GM18511 (cell line): ENCODE measurements at regions not wholly inside any gene's neighbourhood (a gene's known extent, or its start where the extent isn't known, plus 50 kb on each side); places are given as distances from the start of the nearest gene placed in this dataset.

Experiments
- ATAC-seq: cut with Tn5 transposase; IDR thresholded peaks from one replicate; pipeline ENCODE4 v1.9.1; 2021; ENCODE audit warnings: mild to moderate bottlenecking, moderate library complexity; ENCODE audit not compliant: unreplicated experiment

DNA sequence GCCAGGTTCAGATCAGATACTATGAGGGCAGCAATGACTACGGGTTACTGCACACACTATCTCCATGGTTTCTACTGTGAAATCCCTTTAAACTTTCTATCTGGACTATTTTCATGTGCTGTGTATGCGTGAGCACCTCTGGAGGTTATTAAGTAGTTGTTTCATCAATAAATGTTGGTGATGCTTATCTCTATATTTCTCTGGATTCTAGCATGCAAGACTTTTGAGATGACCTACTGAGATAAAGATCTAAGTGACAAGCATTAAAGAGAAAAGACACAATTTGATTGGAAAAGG is 194.0 kb downstream of the NRIP1 start:
- peak; percentile 26 for ATAC-seq

DNA sequence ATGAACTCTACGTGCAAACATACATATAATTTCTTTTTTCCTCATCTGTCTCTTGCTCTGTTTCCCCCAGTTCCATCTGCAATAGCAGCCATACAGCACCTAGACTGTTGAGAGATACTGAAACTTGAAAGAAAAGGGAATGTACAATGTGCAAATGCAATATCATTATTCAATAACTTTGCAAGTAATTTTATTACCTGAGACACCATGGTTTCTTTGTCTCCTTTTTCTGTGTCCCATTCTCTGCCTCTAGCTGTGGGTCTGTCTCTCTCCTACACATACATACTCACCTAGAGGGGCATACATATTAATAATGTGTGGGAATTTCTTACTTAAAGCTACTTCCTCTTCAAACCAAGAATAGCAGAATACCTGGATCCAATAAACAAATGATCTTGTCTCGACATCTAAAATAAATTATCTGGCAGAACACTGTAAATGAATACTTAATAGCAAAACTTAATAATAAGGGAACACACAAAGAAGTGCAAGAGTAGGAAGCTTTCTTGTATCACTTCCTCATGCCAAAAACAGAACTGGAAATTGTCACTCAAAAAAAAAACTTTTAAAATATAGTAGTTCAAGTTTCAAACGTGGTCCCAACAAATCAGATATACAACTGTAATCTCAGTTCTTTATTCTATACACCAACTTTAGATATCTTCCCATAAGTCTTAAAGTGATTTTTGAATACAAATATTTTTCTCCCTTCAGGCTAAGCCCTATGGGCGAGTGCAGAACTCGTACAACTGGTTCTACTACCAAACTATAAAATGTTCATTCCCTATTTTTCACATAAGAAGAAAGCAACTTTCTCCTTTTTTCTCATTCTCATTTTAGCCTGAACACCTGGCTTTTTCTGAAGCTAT is 194.6 kb downstream of the NRIP1 start:
- ATAC-seq = peak; percentile 78

DNA sequence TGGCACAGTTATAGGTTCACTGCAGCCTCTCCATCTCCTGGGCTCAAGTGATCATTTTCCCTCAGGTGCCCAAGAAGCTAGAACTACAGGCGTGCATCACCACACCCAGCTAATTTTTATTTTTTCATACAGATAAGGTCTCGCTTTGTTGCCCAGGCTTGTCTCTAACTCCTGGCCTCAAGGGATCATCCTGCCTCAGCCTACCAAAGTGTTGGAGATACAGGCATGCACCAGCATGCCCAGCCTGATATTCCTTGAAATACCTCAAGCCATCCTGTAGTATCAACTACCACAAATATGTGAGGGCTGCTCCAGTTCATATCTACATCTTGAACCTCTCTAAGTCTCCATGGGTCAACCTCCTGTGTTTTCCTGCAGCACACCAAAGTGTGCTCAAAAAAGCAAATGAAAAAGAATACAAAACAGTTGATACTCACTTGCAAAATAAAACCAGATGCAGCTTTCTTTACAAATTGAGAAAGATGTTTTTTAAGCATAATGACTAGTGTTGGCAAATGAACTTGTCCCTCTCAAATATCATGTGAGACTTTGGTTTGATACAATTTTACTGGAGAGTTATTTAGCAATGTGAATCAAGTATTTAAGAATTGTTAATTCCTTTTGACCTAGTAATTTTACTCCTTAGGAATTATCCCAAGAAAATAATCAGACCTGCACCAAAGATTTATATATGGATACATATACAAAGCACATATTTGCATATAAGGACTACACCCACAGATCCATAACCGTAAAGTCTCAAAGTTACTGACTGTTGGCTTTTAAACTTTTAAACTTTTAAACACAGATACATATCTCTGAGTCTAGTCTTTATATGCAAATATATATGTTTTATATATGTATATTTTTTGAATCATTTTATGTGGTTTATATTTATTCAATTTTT is 197.7 kb downstream of the NRIP1 start:
- no peak for ATAC-seq

DNA sequence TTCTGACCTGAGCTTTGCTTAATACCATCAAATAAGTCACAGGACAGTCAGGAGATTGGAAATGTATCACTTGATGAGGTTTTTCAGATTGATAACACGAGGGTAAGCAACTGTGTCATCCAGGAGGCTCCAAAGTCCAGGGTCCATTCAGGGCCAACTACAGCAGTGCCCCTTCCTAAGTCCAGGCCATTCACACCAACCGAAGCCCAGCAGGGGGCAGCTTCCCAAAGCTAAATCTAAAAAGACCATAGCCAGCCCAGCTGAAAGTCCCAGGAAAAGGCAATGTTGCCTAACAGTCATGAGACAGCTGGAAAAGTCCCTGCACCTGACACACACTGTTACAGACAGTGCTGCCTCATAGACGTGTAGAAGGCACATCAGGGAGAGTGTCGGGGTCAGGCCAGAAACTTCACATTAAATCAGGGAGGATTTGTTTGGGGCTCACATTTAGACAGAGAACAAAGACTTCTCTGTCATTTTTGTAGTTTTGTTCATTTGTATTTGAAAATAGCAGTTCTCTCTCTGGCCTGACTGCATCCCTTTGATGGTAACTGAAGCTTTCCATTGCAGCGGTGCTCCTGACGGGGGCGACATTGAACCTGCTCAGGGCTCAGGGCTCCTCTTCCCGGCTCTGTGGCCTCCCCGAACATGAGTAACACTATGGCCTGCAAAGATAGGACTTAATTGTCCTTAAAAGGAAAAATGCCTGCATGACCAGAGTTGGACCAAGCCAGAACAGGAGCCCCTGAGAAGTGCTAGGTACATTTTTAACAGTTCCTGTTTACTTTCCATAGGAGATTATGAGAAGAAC is 200.4 kb downstream of the NRIP1 start:
- ATAC-seq = peak; percentile 80

DNA sequence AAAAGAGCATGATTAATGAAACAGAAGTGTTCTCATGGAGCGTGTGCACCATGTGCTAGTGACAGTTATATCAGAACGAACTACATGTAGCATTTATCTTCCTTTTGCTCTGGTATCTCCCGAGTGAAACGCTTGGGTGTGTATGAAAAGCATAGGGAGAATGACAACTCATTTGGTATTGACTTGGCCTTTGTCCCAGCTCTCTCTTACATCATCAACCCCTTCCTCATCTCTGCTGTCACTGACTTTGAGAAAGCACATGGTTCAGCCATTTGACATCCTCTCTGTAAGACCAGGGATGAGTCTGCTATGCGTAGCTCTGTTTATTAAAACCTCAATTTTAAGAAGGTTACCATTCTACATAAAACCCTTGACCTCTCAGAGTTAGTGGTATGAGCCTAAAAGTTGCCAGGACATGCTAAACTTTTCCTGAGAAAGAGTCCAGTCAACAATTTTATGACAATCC is 201.0 kb downstream of the NRIP1 start:
- ATAC-seq = no peak

DNA sequence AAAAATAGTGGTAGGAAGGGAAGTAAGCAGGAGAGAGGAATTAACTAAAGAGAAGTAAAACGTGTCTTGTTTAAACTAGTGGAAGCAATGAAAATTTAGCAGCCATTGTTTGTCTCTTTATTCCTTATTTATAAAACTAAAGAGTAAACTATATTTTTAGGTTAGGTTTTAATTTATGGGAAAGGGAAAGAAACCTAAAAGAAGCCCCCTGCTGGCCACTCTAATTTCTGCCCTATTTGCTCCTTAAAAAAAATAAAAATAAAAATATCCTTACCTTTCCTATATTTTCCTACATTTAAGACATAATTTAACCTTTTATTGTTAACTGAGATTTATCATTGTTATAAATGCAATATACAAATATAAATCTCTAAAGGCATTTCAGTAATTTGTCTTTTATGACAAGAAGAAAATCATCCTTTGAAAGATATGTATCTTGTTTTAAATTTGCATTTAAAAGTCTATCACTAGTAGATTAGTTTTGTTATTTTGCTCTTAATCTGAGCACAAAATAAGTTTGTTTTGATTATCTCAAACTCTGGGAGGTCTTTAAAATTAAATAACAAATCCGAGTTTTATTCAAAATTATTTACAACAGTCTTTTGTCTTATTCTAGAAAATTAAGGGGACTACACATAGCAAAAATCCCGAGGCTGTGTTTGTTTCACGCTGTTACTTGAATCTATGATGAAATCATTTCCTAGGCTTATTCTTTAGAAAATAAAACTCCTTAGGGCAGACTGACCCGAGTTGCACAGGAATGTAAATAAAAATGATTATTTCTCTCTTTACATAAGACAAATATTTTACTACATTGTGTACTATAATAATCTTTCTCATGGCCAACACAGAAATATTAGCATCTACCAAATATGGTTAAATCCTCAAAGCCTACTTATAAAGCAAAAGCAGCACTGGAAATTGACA is 201.7 kb downstream of the NRIP1 start:
- ATAC-seq = no peak

DNA sequence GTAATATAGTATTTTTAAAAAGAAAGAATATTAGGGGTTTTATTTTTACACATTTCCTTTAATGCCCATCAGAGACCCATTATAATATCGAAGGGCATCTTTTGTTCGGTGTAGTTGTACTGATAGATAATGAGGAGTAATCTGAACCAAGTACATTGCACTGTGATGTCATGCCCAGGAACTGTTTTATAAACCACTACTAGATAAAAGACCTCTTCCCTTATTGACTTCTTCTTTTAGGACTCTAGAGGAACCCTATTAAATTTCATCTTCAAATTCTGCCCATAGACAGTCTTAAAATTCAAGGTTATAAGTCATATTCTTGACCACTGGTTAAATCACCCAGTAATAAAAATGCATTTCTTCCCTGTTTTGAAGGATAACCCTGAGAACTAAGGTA is 206.5 kb downstream of the NRIP1 start:
- ATAC-seq = no peak

DNA sequence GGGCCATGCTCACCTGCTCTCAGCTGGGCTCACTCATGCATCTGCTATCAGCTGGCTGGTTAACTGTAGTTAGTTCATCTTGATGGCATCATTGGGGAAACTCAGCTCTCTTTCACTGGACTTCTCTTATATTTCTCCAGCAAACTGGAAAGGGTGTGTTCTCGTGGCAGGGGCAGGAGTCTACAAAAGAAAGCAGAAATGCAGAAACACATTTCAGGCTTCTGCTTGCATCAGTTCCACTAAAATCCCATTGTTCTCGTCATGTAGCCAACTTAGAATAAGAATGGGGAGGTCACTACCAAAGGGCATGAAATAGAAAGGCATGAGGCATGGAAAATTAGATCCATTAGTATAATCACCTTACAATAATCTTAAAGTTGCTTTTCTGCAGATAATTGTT is 207.3 kb downstream of the NRIP1 start:
- no peak for ATAC-seq

DNA sequence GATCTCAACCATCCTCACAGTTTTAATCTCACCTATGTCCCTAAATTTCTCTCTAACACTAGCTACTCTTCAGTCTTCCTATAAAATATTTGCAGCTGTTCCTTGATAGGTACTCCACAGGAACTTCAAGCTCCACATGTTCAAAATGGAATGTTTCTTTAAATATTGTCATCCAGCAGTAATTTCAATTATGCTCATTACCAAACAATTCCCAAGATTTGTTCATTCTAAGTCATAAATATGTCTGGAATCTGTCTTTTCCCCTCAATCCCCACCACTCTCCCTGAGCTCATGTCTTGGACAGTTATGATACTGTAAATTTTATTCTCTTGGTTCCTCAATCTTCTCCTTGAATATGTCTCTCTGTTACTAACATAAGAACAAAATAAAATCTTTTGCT is 214.4 kb downstream of the NRIP1 start:
- no peak for ATAC-seq

DNA sequence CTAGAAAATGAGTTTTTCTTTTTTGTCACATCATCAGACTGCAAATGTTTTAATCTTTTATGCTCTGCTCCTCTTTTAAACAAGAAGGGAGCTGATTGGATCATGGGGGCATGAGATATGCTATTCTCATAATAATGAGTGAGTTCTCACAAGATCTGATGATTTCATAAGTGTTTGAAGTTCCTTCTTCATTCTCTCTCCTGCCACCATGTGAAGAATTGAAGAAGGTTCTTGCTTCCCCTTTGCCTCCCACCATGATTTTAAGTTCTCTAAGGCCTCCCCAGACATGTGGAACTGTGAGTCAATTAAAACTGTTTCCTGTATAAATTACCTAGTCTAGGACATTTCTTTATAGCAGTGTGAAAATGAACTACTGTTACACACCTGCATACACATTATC is 218.2 kb downstream of the NRIP1 start:
- no peak for ATAC-seq

DNA sequence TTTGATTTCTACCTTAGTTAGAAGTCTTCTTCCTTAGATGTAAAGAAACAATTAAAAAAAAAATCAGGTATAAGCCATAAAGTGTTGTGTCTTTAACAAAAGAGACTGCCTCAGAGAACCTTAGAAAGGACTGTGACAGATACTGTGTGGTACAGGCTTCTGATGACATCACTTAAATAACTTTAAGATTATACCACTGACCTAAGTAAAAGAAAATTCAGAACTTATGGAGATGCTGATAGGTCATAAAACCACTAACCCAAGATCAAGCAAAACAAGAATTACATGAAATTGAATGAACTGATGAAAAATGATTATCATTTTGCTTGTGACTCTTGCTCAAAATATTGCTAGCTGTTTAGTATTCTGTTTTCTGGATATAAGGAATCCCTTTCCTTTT is 220.8 kb downstream of the NRIP1 start:
- ATAC-seq = no peak

DNA sequence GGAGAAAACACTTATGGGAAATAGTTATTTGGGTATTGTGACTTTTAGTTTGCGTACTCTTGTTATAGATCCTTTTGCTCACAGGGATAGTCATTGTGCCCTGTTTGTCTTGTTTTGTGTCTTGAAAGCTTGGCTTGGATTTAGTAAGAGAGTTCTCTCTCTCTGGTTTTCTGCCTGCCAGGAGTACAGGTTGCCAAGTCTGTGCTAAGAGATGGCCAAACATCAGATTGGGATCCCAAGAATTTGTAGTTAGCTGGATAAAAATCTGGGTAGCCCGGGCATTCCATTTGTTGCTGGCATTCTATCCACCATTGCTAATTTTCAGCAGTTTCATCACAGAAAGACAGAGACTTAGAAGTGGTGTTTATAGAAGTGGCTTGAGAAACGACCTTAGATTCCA is 222.2 kb downstream of the NRIP1 start:
- no peak for ATAC-seq

DNA sequence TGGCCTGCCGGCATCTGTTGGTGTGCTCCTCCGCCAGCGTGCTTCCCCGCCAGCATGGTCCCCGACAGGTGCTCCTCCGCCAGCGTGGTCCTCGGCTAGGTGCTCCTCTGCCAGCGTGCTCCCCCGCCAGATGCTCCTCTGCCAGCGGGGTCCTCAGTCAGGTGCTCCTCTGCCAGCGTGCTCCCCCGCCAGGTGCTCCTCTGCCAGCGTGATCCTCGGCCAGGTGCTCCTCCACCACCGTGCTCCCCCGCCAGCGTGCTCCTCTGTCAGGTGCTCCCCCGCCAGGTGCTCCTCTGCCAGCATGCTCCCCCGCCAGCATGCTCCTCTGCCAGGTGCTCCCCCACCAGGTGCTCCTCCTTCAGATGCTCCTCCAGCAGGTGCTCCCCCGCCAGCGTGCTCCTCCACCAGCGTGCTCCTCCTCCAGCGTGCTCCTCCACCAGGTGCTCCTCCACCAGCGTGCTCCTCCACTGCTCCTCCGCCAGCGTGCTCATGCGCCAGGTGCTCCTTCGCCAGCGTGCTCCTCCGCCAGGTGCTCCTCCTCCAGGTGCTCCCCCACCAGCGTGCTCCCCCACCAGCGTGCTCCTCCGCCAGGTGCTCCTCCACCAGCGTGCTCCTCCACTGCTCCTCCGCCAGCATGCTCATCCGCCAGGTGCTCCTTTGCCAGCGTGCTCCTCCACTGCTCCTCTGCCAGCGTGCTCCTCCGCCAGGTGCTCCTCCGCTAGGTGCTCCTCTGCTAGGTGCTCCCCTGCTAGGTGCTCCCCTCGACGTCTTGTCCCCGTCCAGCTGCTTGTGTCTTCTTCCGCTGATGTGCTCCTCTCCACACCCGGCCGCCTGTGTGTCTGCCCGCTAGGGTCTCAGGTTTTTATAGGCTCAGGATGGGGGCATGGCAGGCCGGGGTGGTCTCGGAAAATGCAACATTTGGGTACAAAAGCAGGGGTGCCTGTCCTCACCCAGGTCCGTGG is 223.0 kb downstream of the NRIP1 start:
- no peak for ATAC-seq

DNA sequence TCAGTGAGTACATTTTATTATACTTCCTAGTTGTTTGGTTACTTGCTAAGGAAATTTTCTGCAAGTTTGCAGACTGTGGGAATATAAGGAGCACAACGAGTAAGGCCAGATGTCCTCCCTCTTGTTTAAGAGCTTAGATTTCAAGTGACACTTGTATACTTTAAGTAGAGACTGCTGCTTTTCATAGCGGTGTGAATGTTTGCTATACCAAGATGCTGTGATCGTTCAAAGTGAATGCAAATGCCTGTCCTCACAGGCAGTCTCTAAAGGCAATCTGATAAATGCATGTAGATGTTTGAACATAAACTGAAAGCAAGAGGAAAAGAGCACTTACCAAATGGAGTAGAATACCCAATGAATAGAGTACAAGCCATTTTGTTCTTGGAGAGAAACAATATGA is 226.4 kb downstream of the NRIP1 start:
- ATAC-seq = no peak

DNA sequence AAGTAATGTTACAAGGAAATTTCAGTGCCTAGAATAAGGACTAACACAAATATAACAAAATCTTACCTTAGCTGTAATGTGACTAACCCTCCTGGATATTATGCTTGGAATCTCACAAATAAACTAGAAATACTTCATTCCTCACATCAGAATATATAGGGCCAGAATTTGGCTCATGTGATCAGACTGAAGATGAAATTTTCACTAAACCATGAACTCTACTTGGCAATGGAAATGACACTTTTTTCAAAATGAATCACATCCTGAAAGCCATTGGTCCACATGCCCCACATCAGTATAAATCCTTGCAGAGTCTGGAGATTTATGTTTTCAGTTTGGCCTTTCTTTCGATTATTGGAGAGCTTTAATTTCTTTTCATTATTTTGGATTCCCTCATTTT is 227.8 kb downstream of the NRIP1 start:
- ATAC-seq = no peak

DNA sequence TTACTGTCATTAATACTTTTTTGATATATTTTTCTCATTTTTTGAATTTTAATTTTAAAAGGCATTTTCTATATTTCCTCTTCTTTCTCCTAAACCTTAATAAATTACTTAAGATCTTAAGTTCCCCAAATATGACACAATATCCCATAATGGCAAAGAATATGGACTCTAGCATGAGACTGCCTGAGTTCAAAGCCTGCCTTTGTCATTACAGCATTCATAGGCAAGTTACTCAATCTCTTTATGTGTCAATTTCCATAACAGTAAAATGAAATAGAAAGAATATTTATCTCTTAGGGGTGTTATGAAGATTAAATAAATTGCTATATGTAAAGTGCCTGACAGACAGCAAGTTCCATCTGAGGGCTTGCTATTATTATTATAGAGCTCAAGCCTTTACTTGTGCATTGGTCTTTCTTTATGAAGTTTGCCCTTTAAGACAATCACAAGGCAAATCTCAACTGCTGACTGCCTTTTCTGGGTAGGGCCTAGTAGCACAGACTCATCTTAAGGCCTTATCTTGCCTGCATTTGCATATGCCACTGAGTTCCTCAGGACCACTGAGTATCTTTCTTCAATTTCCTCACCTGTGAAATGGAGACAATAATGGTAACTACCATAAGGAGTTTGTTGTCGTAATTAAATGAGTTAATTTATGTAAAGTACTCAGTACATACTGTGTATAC is 231.0 kb downstream of the NRIP1 start:
- ATAC-seq = no peak

DNA sequence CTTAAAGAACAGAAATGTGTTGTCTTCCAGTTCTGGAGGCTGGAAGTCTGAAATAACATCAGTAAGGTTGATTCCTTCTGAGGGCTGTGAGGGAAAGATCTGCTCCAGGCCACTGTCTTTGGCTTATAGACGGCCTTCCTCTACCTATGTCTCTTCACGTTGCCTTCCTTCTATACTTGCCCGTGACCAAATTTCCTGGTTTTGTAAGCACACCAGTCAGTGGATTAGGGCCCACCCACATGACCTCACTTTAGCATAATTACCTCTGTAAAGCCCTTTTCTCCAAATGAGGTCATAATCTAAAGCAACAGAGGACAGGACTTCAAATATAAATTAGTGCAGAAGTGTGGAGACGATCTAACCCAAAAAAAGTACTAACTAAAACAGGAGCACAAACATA is 231.6 kb downstream of the NRIP1 start:
- no peak for ATAC-seq

DNA sequence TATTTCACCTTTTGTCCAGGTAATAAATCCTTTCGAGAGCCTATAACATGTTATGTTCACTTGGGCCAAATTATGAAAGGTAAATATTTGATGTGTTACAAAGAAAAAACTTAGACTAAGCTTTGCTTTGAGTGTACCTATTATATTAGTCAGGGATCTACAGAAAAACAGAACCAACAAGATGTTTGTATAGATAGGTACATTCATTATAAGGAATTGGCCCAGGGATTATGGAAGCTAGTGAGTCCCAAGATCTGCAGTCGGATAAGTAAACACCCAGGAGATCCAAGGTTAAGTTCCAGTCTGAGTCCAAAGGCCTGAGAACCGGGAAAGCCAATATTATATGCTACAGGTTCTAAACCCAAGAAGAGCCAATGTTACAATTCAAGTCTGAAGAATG is 234.5 kb downstream of the NRIP1 start:
- ATAC-seq = no peak

DNA sequence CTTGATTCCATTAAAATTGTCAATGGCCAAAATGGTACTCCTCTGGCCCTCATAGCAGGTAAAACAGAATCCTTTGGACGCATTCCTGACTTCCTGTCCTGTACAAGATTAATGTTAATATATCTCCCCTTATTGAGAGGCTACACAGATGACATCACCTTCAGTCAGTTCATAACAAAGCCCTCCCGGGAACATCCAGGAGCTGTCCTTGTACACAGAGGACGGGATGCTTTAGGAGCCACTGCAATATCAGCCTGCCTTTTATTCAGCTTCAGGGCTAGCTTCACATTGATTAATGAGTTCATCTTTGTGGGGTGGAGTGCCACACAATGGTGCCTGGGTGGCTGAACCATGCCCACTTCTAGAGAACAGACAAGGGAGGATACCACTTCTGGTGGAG is 235.1 kb downstream of the NRIP1 start:
- no peak for ATAC-seq
